H1 (cell line): ENCODE measurements at regions not wholly inside any gene's neighbourhood (a gene's known extent, or its start where the extent isn't known, plus 50 kb on each side); places are given as distances from the start of the nearest gene placed in this dataset.

Source experiments
- CTCF ChIA-PET: fragments of 300-600 bp; sonication (Branson Sonifier 250); formaldehyde crosslinking; loops from one replicate; lab custom pipeline; 2021; ENCODE audit not compliant: partially characterized antibody; lab: Charles Lee
- POLR2A ChIA-PET: fragments of 300-600 bp; sonication (Branson Sonifier 250); formaldehyde crosslinking; loops from one replicate; lab custom pipeline; 2021; ENCODE audit warnings: inconsistent platforms; ENCODE audit not compliant: partially characterized antibody; lab: Charles Lee
- DNase-seq, 2 experiments: peaks; one replicate each; pipeline versions ENCODE4 v3.0.0 to v3.0.0-alpha.2; 2010 to 2022; ENCODE audit warnings: low spot score in 2 of 2, low read depth in 1 of 2, mixed read lengths in 1 of 2
- FAIRE-seq: peaks from 2 replicates; lab custom pipeline; 2011; peaks lifted over from hg19 to GRCh38; lab: Jason Lieb, UNC
- H2AFZ ChIP-seq: 2 replicates; pipeline ENCODE4 v1.8.1; 2012; ENCODE audit warnings: low read length, inconsistent platforms
- H2AK5ac ChIP-seq: 2 replicates; pipeline ENCODE4 v1.6.1; 2013; ENCODE audit warnings: low read depth, low read length
- H2BK120ac ChIP-seq: replicated peaks from 2 replicates; pipeline ENCODE3; 2013; ENCODE audit warnings: low read depth, low read length, inconsistent platforms
- H2BK12ac ChIP-seq: 2 replicates; pipeline ENCODE4 v1.6.1; 2013; ENCODE audit warnings: low read depth, low read length
- H2BK15ac ChIP-seq: 2 replicates; pipeline ENCODE4 v1.6.1; 2013; ENCODE audit warnings: low read length
- H2BK20ac ChIP-seq: 2 replicates; pipeline ENCODE4 v1.6.1; 2013; ENCODE audit warnings: low read length
- H2BK5ac ChIP-seq: 2 replicates; pipeline ENCODE4 v1.6.1; 2013; ENCODE audit warnings: low read depth, low read length
- H3K14ac ChIP-seq: 2 replicates; pipeline ENCODE4 v1.6.1; 2013; ENCODE audit warnings: inconsistent platforms; ENCODE audit not compliant: insufficient read length
- H3K18ac ChIP-seq: 2 replicates; pipeline ENCODE4 v1.6.1; 2013; ENCODE audit warnings: low read length; ENCODE audit errors: extremely low read depth
- H3K23ac ChIP-seq: 2 replicates; pipeline ENCODE4 v1.6.1; 2013; ENCODE audit warnings: inconsistent platforms; ENCODE audit not compliant: insufficient read length
- H3K23me2 ChIP-seq: 2 replicates; pipeline ENCODE4 v1.6.1; 2013; ENCODE audit warnings: low read depth, low read length
- H3K27ac ChIP-seq: 2 replicates; pipeline ENCODE4 v1.6.1; 2011; ENCODE audit warnings: low read depth, low read length, inconsistent platforms
- H3K27me3 ChIP-seq, 4 experiments: replicated peaks in 1 of 4; 1 replicate in 1 of 4; 2 replicates in 3 of 4; pipeline versions ENCODE4 v1.6.1 to v1.8.1; 2011 to 2013; ENCODE audit warnings: low read length in 3 of 4, mild to moderate bottlenecking in 3 of 4, inconsistent platforms in 2 of 4, mixed read lengths in 2 of 4, moderate library complexity in 1 of 4; ENCODE audit not compliant: control insufficient read depth in 3 of 4, insufficient read depth in 3 of 4; ENCODE audit errors: extremely low read depth in 1 of 4
- H3K36me3 ChIP-seq, 4 experiments: 2 replicates each; pipeline versions ENCODE4 v1.6.1 to v1.8.1; 2011 to 2013; ENCODE audit warnings: mild to moderate bottlenecking in 4 of 4, low read length in 3 of 4, moderate library complexity in 2 of 4, control low read depth in 1 of 4, inconsistent platforms in 1 of 4; ENCODE audit not compliant: insufficient read depth in 4 of 4, control insufficient read depth in 2 of 4
- H3K4ac ChIP-seq: replicated peaks from 2 replicates; pipeline ENCODE3; 2013; ENCODE audit warnings: low read length, low read depth, mixed read lengths, inconsistent platforms; ENCODE audit not compliant: insufficient read length
- H3K4me1 ChIP-seq, 4 experiments: replicated peaks in 1 of 4; 1 replicate in 1 of 4; 2 replicates in 3 of 4; pipeline versions ENCODE4 v1.6.1 to v1.8.1; 2011 to 2013; ENCODE audit warnings: low read length in 3 of 4, inconsistent platforms in 2 of 4, mixed read lengths in 1 of 4; ENCODE audit not compliant: insufficient read depth in 4 of 4, control insufficient read depth in 3 of 4
- H3K4me2 ChIP-seq, 2 experiments: 2 replicates each; pipeline versions ENCODE4 v1.6.1 to v1.8.1; 2011 to 2013; ENCODE audit warnings: low read depth in 2 of 2, low read length in 2 of 2, control low read depth in 1 of 2, inconsistent platforms in 1 of 2, mild to moderate bottlenecking in 1 of 2; ENCODE audit not compliant: insufficient read depth in 1 of 2
- H3K4me3 ChIP-seq, 4 experiments: fragments of 200-600, 300-600 bp in 1 of 4; sonication (generic), shearing (Covaris generic), sonication (Bioruptor Twin) in 1 of 4; 2 replicates each; pipeline versions ENCODE4 v1.5.1 to v1.8.1; 2011 to 2016; ENCODE audit warnings: low read length in 4 of 4, low read depth in 3 of 4, control low read depth in 2 of 4, inconsistent platforms in 2 of 4, mild to moderate bottlenecking in 2 of 4, mixed read lengths in 1 of 4, moderate library complexity in 1 of 4; ENCODE audit not compliant: insufficient read depth in 2 of 4; ENCODE audit errors: extremely low read depth in 1 of 4
- H3K56ac ChIP-seq: replicated peaks from 2 replicates; pipeline ENCODE3; 2013; ENCODE audit warnings: low read depth, mild to moderate bottlenecking, mixed read lengths, low read length, inconsistent platforms; ENCODE audit not compliant: insufficient read length
- H3K79me1 ChIP-seq: 2 replicates; pipeline ENCODE4 v1.6.1; 2013; ENCODE audit warnings: low read depth, low read length, control low read depth
- H3K79me2 ChIP-seq, 2 experiments: 2 replicates each; pipeline versions ENCODE4 v1.6.1 to v1.8.1; 2012 to 2013; ENCODE audit warnings: low read length in 2 of 2, mild to moderate bottlenecking in 2 of 2, inconsistent platforms in 1 of 2; ENCODE audit not compliant: insufficient read depth in 2 of 2, control insufficient read depth in 1 of 2
- H3K9ac ChIP-seq, 4 experiments: replicated peaks in 1 of 4; 1 replicate in 1 of 4; 2 replicates in 3 of 4; pipeline versions ENCODE4 v1.6.1 to v1.8.1; 2011 to 2013; ENCODE audit warnings: low read depth in 3 of 4, low read length in 3 of 4, control low read depth in 2 of 4, mild to moderate bottlenecking in 2 of 4, moderate library complexity in 2 of 4, inconsistent platforms in 1 of 4; ENCODE audit errors: extremely low read depth in 1 of 4
- H3K9me3 ChIP-seq, 2 experiments: 2 replicates each; pipeline versions ENCODE4 v1.6.1 to v1.8.1; 2012 to 2013; ENCODE audit warnings: mild to moderate bottlenecking in 2 of 2, moderate library complexity in 2 of 2, control low read depth in 1 of 2, inconsistent platforms in 1 of 2, low read depth in 1 of 2, low read length in 1 of 2, mixed read lengths in 1 of 2; ENCODE audit not compliant: insufficient read depth in 2 of 2
- H4K20me1 ChIP-seq, 2 experiments: replicated peaks in 1 of 2; 2 replicates each; pipeline versions ENCODE3 to v1.8.1; 2011 to 2013; ENCODE audit warnings: inconsistent platforms in 2 of 2, low read length in 2 of 2, mild to moderate bottlenecking in 1 of 2; ENCODE audit not compliant: insufficient read depth in 2 of 2, control insufficient read depth in 1 of 2
- H4K5ac ChIP-seq: 2 replicates; pipeline ENCODE4 v1.6.1; 2013; ENCODE audit warnings: low read length, low read depth, mixed read lengths, inconsistent platforms; ENCODE audit not compliant: insufficient read length
- H4K8ac ChIP-seq: 2 replicates; pipeline ENCODE4 v1.8.0; 2013; ENCODE audit warnings: mild to moderate bottlenecking, moderate library complexity, low read length, inconsistent platforms; ENCODE audit not compliant: insufficient read depth; ENCODE audit errors: extremely low read depth
- H4K91ac ChIP-seq: replicated peaks from 2 replicates; pipeline ENCODE3; 2013; ENCODE audit warnings: low read length, mixed read lengths, inconsistent platforms; ENCODE audit not compliant: insufficient read length
- BACH1 ChIP-seq: IDR thresholded peaks from 2 replicates; pipeline ENCODE4 v1.6.1; 2012; ENCODE audit warnings: low read length, improper control_type of control experiment
- CBX8 ChIP-seq: fragments of 300-800, 300-1000 bp; sonication (generic); IDR thresholded peaks from 2 replicates; pipeline ENCODE4 v1.7.1; 2016; ENCODE audit warnings: low read depth, low read length, borderline replicate concordance
- CHD2 ChIP-seq: IDR thresholded peaks from 2 replicates; pipeline ENCODE4 v1.6.1; 2012; ENCODE audit warnings: low read length, improper control_type of control experiment
- CREB1 ChIP-seq: IDR thresholded peaks from 2 replicates; pipeline ENCODE4 v1.6.1; 2012; ENCODE audit warnings: inconsistent platforms
- CTBP2 ChIP-seq: IDR thresholded peaks from 2 replicates; pipeline ENCODE4 v1.7.0; 2011; ENCODE audit warnings: borderline replicate concordance, mild to moderate bottlenecking, moderate library complexity, mixed read lengths, low read length; ENCODE audit not compliant: insufficient read depth, insufficient read length
- EP300 ChIP-seq, 2 experiments: IDR thresholded peaks; 1 replicate in 1 of 2; 2 replicates in 1 of 2; pipeline ENCODE4 v1.6.1; 2011 to 2012; ENCODE audit warnings: low read depth in 2 of 2, low read length in 2 of 2, mild to moderate bottlenecking in 2 of 2, borderline replicate concordance in 1 of 2, inconsistent platforms in 1 of 2, moderate library complexity in 1 of 2
- EZH2 ChIP-seq: fragments of 200-600 bp; sonication (generic); IDR thresholded peaks from 2 replicates; pipeline ENCODE4 v1.7.1; 2012; ENCODE audit warnings: low read depth, mild to moderate bottlenecking, moderate library complexity, low read length, inconsistent platforms; ENCODE audit not compliant: severe bottlenecking
- NANOG ChIP-seq: IDR thresholded peaks from 2 replicates; pipeline ENCODE4 v1.6.1; 2011; ENCODE audit warnings: low read length, low read depth, mild to moderate bottlenecking, inconsistent platforms; ENCODE audit not compliant: insufficient read depth, poor library complexity, severe bottlenecking
- NRF1 ChIP-seq: IDR thresholded peaks from 2 replicates; pipeline ENCODE4 v1.6.1; 2011; ENCODE audit warnings: mild to moderate bottlenecking, low read depth, low read length, improper control_type of control experiment
- POU5F1 ChIP-seq: IDR thresholded peaks from 2 replicates; pipeline ENCODE4 v1.6.1; 2011; ENCODE audit warnings: low read depth, mild to moderate bottlenecking, low read length, moderate library complexity
- RXRA ChIP-seq: IDR thresholded peaks from 2 replicates; pipeline ENCODE4 v1.6.1; 2011; ENCODE audit warnings: low read depth, mild to moderate bottlenecking, low read length, moderate library complexity; ENCODE audit not compliant: insufficient read depth
- SP1 ChIP-seq: IDR thresholded peaks from 2 replicates; pipeline ENCODE4 v1.6.1; 2011; ENCODE audit warnings: low read depth, low read length
- SRF ChIP-seq: IDR thresholded peaks from 2 replicates; pipeline ENCODE4 v1.6.1; 2011; ENCODE audit warnings: mild to moderate bottlenecking, low read depth, low read length, moderate library complexity
- YY1 ChIP-seq: IDR thresholded peaks from 2 replicates; pipeline ENCODE4 v1.6.1; 2011; ENCODE audit warnings: low read depth, mild to moderate bottlenecking, low read length
- ZNF274 ChIP-seq: IDR thresholded peaks from 2 replicates; pipeline ENCODE4 v1.7.0; 2012; ENCODE audit warnings: low read length, borderline replicate concordance; ENCODE audit errors: extremely low read depth
- WGBS, 2 experiments: shearing (Covaris generic) in 1 of 2; methylation state at CpG; one replicate each; pipeline versions ENCODE4 v1.1.6 to v1.1.7; 2013 to 2015; ENCODE audit warnings: low lambda C conversion rate in 2 of 2, mixed read lengths in 2 of 2, inconsistent platforms in 1 of 2, low coverage in 1 of 2, missing lambda C conversion rate in 1 of 2; ENCODE audit not compliant: insufficient replicate concordance in 2 of 2, insufficient coverage in 1 of 2, insufficient read length in 1 of 2; ENCODE audit errors: extremely low coverage in 1 of 2, missing lambda C conversion rate in 1 of 2; 5-methylcytosine and 5-hydroxymethylcytosine counted together

DNA sequence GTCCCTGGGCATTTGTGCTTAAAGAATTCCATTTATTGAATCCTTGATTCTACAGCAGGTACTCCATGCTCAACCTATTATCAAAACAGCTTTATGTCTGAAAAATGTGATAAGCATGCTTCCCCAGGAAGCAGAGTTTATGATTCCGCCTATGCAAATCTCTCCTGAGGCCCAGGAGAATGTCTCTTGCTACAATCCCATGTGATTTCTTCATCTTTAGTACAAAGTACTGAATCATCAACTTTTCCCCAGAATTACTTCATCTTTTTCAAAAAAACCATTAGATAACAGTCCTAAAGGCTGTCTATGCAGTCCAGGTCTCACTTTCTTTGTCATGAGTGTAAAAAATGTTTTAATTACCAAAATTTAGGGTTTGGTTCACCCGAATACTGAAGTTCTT lies 130.2 kb upstream of the ADAMTSL1 start:
- no peak overlapping the region for H3K23ac ChIP-seq
- peaks cover 0 to 5% (median 0%) of the 10 kb centered on the region in 4 experiments; a peak in 1 of 7 replicates for H3K4me1 ChIP-seq
- FAIRE-seq = no peak
- H3K18ac ChIP-seq = no peak overlapping the region
- H4K8ac ChIP-seq = no peak overlapping the region
- no peak overlapping the region for H4K91ac ChIP-seq
- WGBS, 2 experiments = 95% methylated on average over 2 of the region's 2 CpGs; no CpG with 5 or more reads in 1 of the 2 experiments
- no peak overlapping the region for H2BK20ac ChIP-seq
- TF ChIP-seq NANOG = no peak
- TF ChIP-seq CREB1 = no peak
- TF ChIP-seq EP300 (IDR thresholded peaks at IDR 0.05; ENCODE audit: borderline replicate concordance in 1 of 2, low read depth in 2 of 2, low read length in 2 of 2) = no peak
- TF ChIP-seq POU5F1 = no peak
- no peak for TF ChIP-seq BACH1
- TF ChIP-seq SP1 = no peak
- no peak for TF ChIP-seq CBX8
- TF ChIP-seq NRF1 = no peak
- no peak for TF ChIP-seq CHD2
- TF ChIP-seq EZH2 = no peak
- no peak for TF ChIP-seq CTBP2
- no peak for TF ChIP-seq ZNF274
- TF ChIP-seq SRF = no peak
- TF ChIP-seq YY1 = no peak
- TF ChIP-seq RXRA = no peak
- H4K5ac ChIP-seq = no peak overlapping the region
- H2AFZ ChIP-seq = no peak overlapping the region
- DNase-seq = no peak
- no peaks in the 10 kb centered on the region for H3K79me1 ChIP-seq
- H2BK15ac ChIP-seq = no peak overlapping the region
- H3K4ac ChIP-seq = no peak overlapping the region
- no peak overlapping the region for H3K56ac ChIP-seq
- ChIA-PET POLR2A (no interaction called here), CTCF (interaction anchor here (1.0 kb wide), 1 partner anchor 24 kb away, joined by 3 read pairs; no protein-coding TSS in a partner anchor)
- no peak overlapping the region for H3K4me3 ChIP-seq
- no peak overlapping the region for H3K27ac ChIP-seq
- H3K36me3 ChIP-seq = no peaks in the 10 kb centered on the region
- H2BK120ac ChIP-seq = no peak overlapping the region
- H3K23me2 ChIP-seq = no peaks in the 10 kb centered on the region; the same call in 1 of the 2 replicates
- no peak overlapping the region for H3K9ac ChIP-seq
- H3K4me2 ChIP-seq = no peak overlapping the region
- H3K27me3 ChIP-seq = no peaks in the 10 kb centered on the region
- H4K20me1 ChIP-seq = no peaks in the 10 kb centered on the region
- no peak overlapping the region for H2AK5ac ChIP-seq
- 0 out of 4 replicates have a peak, but pooled peaks cover 0 to 7% of the 10 kb centered on the region in 2 experiments for H3K9me3 ChIP-seq
- H3K79me2 ChIP-seq = no peaks in the 10 kb centered on the region
- no peak overlapping the region for H3K14ac ChIP-seq
- H2BK12ac ChIP-seq = no peak overlapping the region
- no peak overlapping the region for H2BK5ac ChIP-seq
